ENCODE measurements at regions not wholly inside any gene's neighbourhood (a gene's known extent, or its start where the extent isn't known, plus 50 kb on each side); places are given as distances from the start of the nearest gene placed in this dataset.

GRCh38 chr12:58727521-58727920 lies 192.8 kb downstream of the LRIG3 start:
- peaks cover 3% of the 10 kb centered on the region for H3K36me3 Mint-ChIP-seq (ENCODE audit: unreplicated experiment)
- no peak overlapping the region for H3K4me3 Mint-ChIP-seq (ENCODE audit: unreplicated experiment)
- TF ChIP-seq CTCF (IDR thresholded peaks at IDR 0.05), result no peak
- H3K27me3 Mint-ChIP-seq (ENCODE audit: unreplicated experiment), result no peaks in the 10 kb centered on the region
- DNase-seq (ENCODE audit: extremely low spot score, unreplicated experiment), result no peak
- H3K9me3 Mint-ChIP-seq (ENCODE audit: unreplicated experiment), result no peaks in the 10 kb centered on the region
- H3K4me1 Mint-ChIP-seq (ENCODE audit: unreplicated experiment), result peaks cover 23% of the 10 kb centered on the region
- H3K27ac Mint-ChIP-seq (ENCODE audit: unreplicated experiment), result peak overlapping the region; percentile 78

GRCh38 chr12:58728397-58728796 lies 191.9 kb downstream of the LRIG3 start:
- H3K36me3 Mint-ChIP-seq (ENCODE audit: unreplicated experiment), result peaks cover 3% of the 10 kb centered on the region
- H3K27ac Mint-ChIP-seq (ENCODE audit: unreplicated experiment), result peak overlapping the region; percentile 78
- H3K27me3 Mint-ChIP-seq (ENCODE audit: unreplicated experiment), result no peaks in the 10 kb centered on the region
- TF ChIP-seq CTCF (IDR thresholded peaks at IDR 0.05), result no peak
- DNase-seq (ENCODE audit: extremely low spot score, unreplicated experiment), result no peak
- H3K4me3 Mint-ChIP-seq (ENCODE audit: unreplicated experiment), result no peak overlapping the region
- H3K4me1 Mint-ChIP-seq (ENCODE audit: unreplicated experiment), result peaks cover 30% of the 10 kb centered on the region
- no peaks in the 10 kb centered on the region for H3K9me3 Mint-ChIP-seq (ENCODE audit: unreplicated experiment)

GRCh38 chr12:58731096-58731495 lies 189.2 kb downstream of the LRIG3 start:
- no peak for DNase-seq (ENCODE audit: extremely low spot score, unreplicated experiment)
- Mint-ChIP-seq H3K27ac (ENCODE audit: unreplicated experiment) (no peak overlapping the region), H3K4me1 (ENCODE audit: unreplicated experiment) (peaks cover 30% of the 10 kb centered on the region), H3K27me3 (ENCODE audit: unreplicated experiment) (no peaks in the 10 kb centered on the region), H3K36me3 (ENCODE audit: unreplicated experiment) (no peaks in the 10 kb centered on the region), H3K9me3 (ENCODE audit: unreplicated experiment) (no peaks in the 10 kb centered on the region), H3K4me3 (ENCODE audit: unreplicated experiment) (no peak overlapping the region)
- no peak for TF ChIP-seq CTCF (IDR thresholded peaks at IDR 0.05)

- DNase-seq (ENCODE audit: extremely low spot score, unreplicated experiment), result no peak
- Mint-ChIP-seq H3K9me3 (ENCODE audit: unreplicated experiment) (no peaks in the 10 kb centered on the region), H3K27ac (ENCODE audit: unreplicated experiment) (no peak overlapping the region), H3K27me3 (ENCODE audit: unreplicated experiment) (no peaks in the 10 kb centered on the region), H3K4me1 (ENCODE audit: unreplicated experiment) (peaks cover 18% of the 10 kb centered on the region), H3K4me3 (ENCODE audit: unreplicated experiment) (no peak overlapping the region), H3K36me3 (ENCODE audit: unreplicated experiment) (no peaks in the 10 kb centered on the region)
- no peak for TF ChIP-seq CTCF (IDR thresholded peaks at IDR 0.05)
Measured at GRCh38 chr12:58732894-58733293, 187.4 kb downstream of the LRIG3 start.

- Mint-ChIP-seq H3K9me3 (ENCODE audit: unreplicated experiment) (no peaks in the 10 kb centered on the region), H3K27me3 (ENCODE audit: unreplicated experiment) (no peaks in the 10 kb centered on the region), H3K4me3 (ENCODE audit: unreplicated experiment) (no peak overlapping the region), H3K36me3 (ENCODE audit: unreplicated experiment) (no peaks in the 10 kb centered on the region), H3K4me1 (ENCODE audit: unreplicated experiment) (peaks cover 5% of the 10 kb centered on the region), H3K27ac (ENCODE audit: unreplicated experiment) (no peak overlapping the region)
- DNase-seq (ENCODE audit: extremely low spot score, unreplicated experiment), result no peak
- TF ChIP-seq CTCF (IDR thresholded peaks at IDR 0.05), result peak; percentile 17
Measured at GRCh38 chr12:58741226-58741625, 179.1 kb downstream of the LRIG3 start.

Data from osteocyte (in vitro differentiated cells).